SK-N-SH (cell line): ENCODE measurements at regions not wholly inside any gene's neighbourhood (a gene's known extent, or its start where the extent isn't known, plus 50 kb on each side); places are given as distances from the start of the nearest gene placed in this dataset.

Experiments
- CTCF ChIA-PET: fragments of 300-600, 350-600 bp; formaldehyde crosslinking; extraction: SDS; loops from one replicate; lab custom pipeline; 2021; lab: Yijun Ruan, JAX
- POLR2A ChIA-PET: fragments of 350-600 bp; sonication (Branson Sonifier 250); formaldehyde crosslinking; extraction: SDS; loops from one replicate; lab custom pipeline; 2020; ENCODE audit warnings: antibody characterized with exemption, inconsistent platforms; lab: Yijun Ruan, JAX
- DNase-seq: peaks from one replicate; pipeline ENCODE4 v3.0.0; 2012
- H2AFZ ChIP-seq: fragments of 200-600 bp; sonication (generic); 2 replicates; pipeline ENCODE4 v1.8.1; 2016; ENCODE audit warnings: antibody characterized with exemption, mild to moderate bottlenecking, low read depth
- H3F3A ChIP-seq: fragments of 200-600 bp; sonication (generic); replicated peaks from 2 replicates; pipeline ENCODE3; 2016; ENCODE audit warnings: antibody characterized with exemption, mild to moderate bottlenecking; ENCODE audit not compliant: insufficient read depth
- H3K27ac ChIP-seq, 2 experiments: fragments of 200-500 bp in 1 of 2; fragments of 200-600 bp in 1 of 2; sonication (Bioruptor generic) in 1 of 2; sonication (generic), shearing (Covaris generic) in 1 of 2; 2 replicates each; pipeline versions ENCODE4 v1.5.1 to v1.6.1; 2014 to 2016; ENCODE audit warnings: low read depth in 2 of 2, inconsistent platforms in 1 of 2, low read length in 1 of 2, mild to moderate bottlenecking in 1 of 2, mixed read lengths in 1 of 2
- H3K27me3 ChIP-seq: fragments of 200-600 bp; sonication (generic), shearing (Covaris generic); 2 replicates; pipeline ENCODE4 v1.6.1; 2016; ENCODE audit warnings: mixed run types; ENCODE audit not compliant: insufficient read depth
- H3K36me3 ChIP-seq, 2 experiments: fragments of 200-500 bp in 1 of 2; fragments of 200-600 bp in 1 of 2; sonication (Bioruptor generic) in 1 of 2; sonication (generic) in 1 of 2; replicated peaks in 1 of 2; 2 replicates each; pipeline versions ENCODE3 to v1.5.1; 2014 to 2016; ENCODE audit warnings: low read length in 1 of 2, mild to moderate bottlenecking in 1 of 2; ENCODE audit not compliant: insufficient read depth in 2 of 2, control insufficient read depth in 1 of 2
- H3K4me1 ChIP-seq, 2 experiments: fragments of 200-500 bp in 1 of 2; fragments of 200-600 bp in 1 of 2; sonication (Bioruptor generic) in 1 of 2; sonication (generic), shearing (Covaris generic) in 1 of 2; 2 replicates each; pipeline versions ENCODE4 v1.5.1 to v1.6.1; 2014 to 2016; ENCODE audit warnings: low read depth in 1 of 2, low read length in 1 of 2, mixed run types in 1 of 2; ENCODE audit not compliant: insufficient read depth in 2 of 2, control insufficient read depth in 1 of 2
- H3K4me2 ChIP-seq: fragments of 200-600 bp; sonication (generic), shearing (Covaris generic); 2 replicates; pipeline ENCODE4 v1.6.1; 2017; ENCODE audit warnings: mixed run types
- H3K4me3 ChIP-seq, 2 experiments: fragments of 200-500 bp in 1 of 2; fragments of 200-600 bp in 1 of 2; sonication (Bioruptor generic) in 1 of 2; sonication (generic), shearing (Covaris generic) in 1 of 2; 2 replicates each; pipeline versions ENCODE4 v1.5.1 to v1.8.1; 2014 to 2016; ENCODE audit warnings: low read depth in 2 of 2, inconsistent platforms in 1 of 2, low read length in 1 of 2, mild to moderate bottlenecking in 1 of 2, mixed read lengths in 1 of 2, moderate library complexity in 1 of 2
- H3K79me2 ChIP-seq: fragments of 200-600 bp; sonication (generic); 2 replicates; pipeline ENCODE4 v1.8.1; 2017; ENCODE audit warnings: mild to moderate bottlenecking; ENCODE audit not compliant: insufficient read depth
- H3K9ac ChIP-seq: fragments of 200-600 bp; sonication (generic); 2 replicates; pipeline ENCODE4 v1.6.1; 2017; ENCODE audit warnings: mixed run types
- H3K9me2 ChIP-seq: fragments of 200-600 bp; sonication (generic); 2 replicates; pipeline ENCODE4 v1.6.1; 2017; ENCODE audit warnings: mixed run types
- H3K9me3 ChIP-seq: fragments of 200-600 bp; sonication (generic); 2 replicates; pipeline ENCODE4 v1.6.1; 2017; ENCODE audit warnings: mixed run types, mild to moderate bottlenecking, moderate library complexity
- H4K20me1 ChIP-seq: fragments of 200-600 bp; sonication (generic); 2 replicates; pipeline ENCODE4 v1.6.1; 2017; ENCODE audit warnings: mild to moderate bottlenecking, mixed run types; ENCODE audit not compliant: insufficient read depth
- CHD2 ChIP-seq: fragments of 150-350 bp; IDR thresholded peaks from 2 replicates; pipeline ENCODE4 v1.6.1; 2018; ENCODE audit warnings: low read length; ENCODE audit not compliant: partially characterized antibody
- ELF1 ChIP-seq: IDR thresholded peaks from 2 replicates; pipeline ENCODE4 v1.4.0; 2012
- EP300 ChIP-seq, 2 experiments: IDR thresholded peaks; 2 replicates each; pipeline versions ENCODE4 v1.4.0 to v1.6.1; 2012; ENCODE audit warnings: borderline replicate concordance in 1 of 2, low read depth in 1 of 2, low read length in 1 of 2
- EZH2phosphoT487 ChIP-seq: fragments of 200-600 bp; sonication (generic); IDR thresholded peaks from 2 replicates; pipeline ENCODE4 v1.6.1; 2017; ENCODE audit warnings: low read depth, mixed run types, mild to moderate bottlenecking, antibody characterized with exemption, moderate library complexity, borderline replicate concordance
- FOXJ3 ChIP-seq: sonication (generic); formaldehyde crosslinking; IDR thresholded peaks from 2 replicates; pipeline ENCODE4 v1.5.1; 2020; ENCODE audit warnings: mild to moderate bottlenecking, missing genetic modification reagents
- FOXM1 ChIP-seq: IDR thresholded peaks from 2 replicates; pipeline ENCODE4 v1.4.0; 2012; ENCODE audit warnings: low read depth, mild to moderate bottlenecking
- GABPA ChIP-seq: IDR thresholded peaks from 2 replicates; pipeline ENCODE4 v1.4.0; 2012; ENCODE audit warnings: low read depth, mild to moderate bottlenecking
- GATA2 ChIP-seq: sonication (generic); formaldehyde crosslinking; IDR thresholded peaks from 2 replicates; pipeline ENCODE4 v1.5.0; 2020; ENCODE audit warnings: mild to moderate bottlenecking, missing genetic modification reagents
- NFIC ChIP-seq: IDR thresholded peaks from 2 replicates; pipeline ENCODE4 v1.4.0; 2012; ENCODE audit warnings: borderline replicate concordance
- NRF1 ChIP-seq: IDR thresholded peaks from 2 replicates; pipeline ENCODE4 v1.6.1; 2012; ENCODE audit warnings: low read depth, mild to moderate bottlenecking, low read length
- POLR2AphosphoS5 ChIP-seq: IDR thresholded peaks from 2 replicates; pipeline ENCODE4 v1.6.1; 2012; ENCODE audit warnings: low read depth, low read length
- RAD21 ChIP-seq: IDR thresholded peaks from 2 replicates; pipeline ENCODE4 v1.6.1; 2012; ENCODE audit warnings: mild to moderate bottlenecking, low read length
- RCOR1 ChIP-seq: fragments of 150-350 bp; IDR thresholded peaks from 2 replicates; pipeline ENCODE4 v1.6.1; 2017; ENCODE audit warnings: antibody characterized with exemption, low read length
- RFX5 ChIP-seq: IDR thresholded peaks from 2 replicates; pipeline ENCODE4 v1.6.1; 2012; ENCODE audit warnings: mild to moderate bottlenecking, improper control_type of control experiment, low read length
- RXRA ChIP-seq: IDR thresholded peaks from 2 replicates; pipeline ENCODE4 v1.4.0; 2012; ENCODE audit warnings: low read depth, mild to moderate bottlenecking, borderline replicate concordance
- SMC3 ChIP-seq: IDR thresholded peaks from 2 replicates; pipeline ENCODE4 v1.6.1; 2012; ENCODE audit warnings: low read depth, low read length, improper control_type of control experiment
- TCF12 ChIP-seq: IDR thresholded peaks from 2 replicates; pipeline ENCODE4 v1.4.0; 2012
- YY1 ChIP-seq: IDR thresholded peaks from 2 replicates; pipeline ENCODE4 v1.4.0; 2012; ENCODE audit warnings: low read depth, mild to moderate bottlenecking
- WGBS: methylation state at CpG from one replicate; pipeline ENCODE4 v1.1.6; 2017; ENCODE audit warnings: low lambda C conversion rate; 5-methylcytosine and 5-hydroxymethylcytosine counted together
- TF ChIP-seq, protein P1 (sequence below): IDR thresholded peaks from 2 replicates; pipeline ENCODE4; 2012
- TF ChIP-seq, protein P2 (sequence below): fragments of 150-350 bp; IDR thresholded peaks from 2 replicates; pipeline ENCODE4 v1.6.1; 2016; ENCODE audit warnings: mild to moderate bottlenecking, low read depth, low read length
- TF ChIP-seq, protein P3 (sequence below): fragments of 150-350 bp; IDR thresholded peaks from 2 replicates; pipeline ENCODE4 v1.6.1; 2017; ENCODE audit warnings: antibody characterized with exemption, low read length, low read depth, borderline replicate concordance
- TF ChIP-seq, protein P4 (sequence below): IDR thresholded peaks from 2 replicates; pipeline ENCODE4 v1.6.1; 2012; ENCODE audit warnings: mild to moderate bottlenecking, low read depth, low read length, moderate library complexity
- TF ChIP-seq, protein P5 (sequence below): IDR thresholded peaks from 2 replicates; pipeline ENCODE4 v1.4.0; 2012; ENCODE audit warnings: low read depth

DNA sequence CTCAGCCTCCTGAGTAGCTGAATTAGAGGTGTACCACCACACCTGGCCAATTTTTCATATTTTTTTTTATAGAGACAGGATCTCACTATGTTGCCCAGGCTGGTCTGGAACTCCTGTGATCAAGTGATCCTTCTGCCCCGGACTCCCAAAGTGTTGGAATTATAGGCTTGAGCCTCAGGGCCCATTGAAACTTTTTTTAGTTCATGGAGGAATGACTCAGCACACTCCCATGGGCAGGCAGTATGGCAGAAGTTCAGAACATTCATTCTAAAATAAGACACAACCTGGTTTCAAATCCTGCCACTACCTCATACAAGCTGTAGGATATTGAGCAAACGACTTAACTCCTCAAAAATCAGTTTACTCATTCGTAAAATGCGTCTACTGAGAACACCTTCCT lies 320.4 kb upstream of the SP8 start:
- Histone ChIP-seq H3K27ac (no peak overlapping the region), H3K79me2 (no peaks in the 10 kb centered on the region), H3K4me1 (no peaks in the 10 kb centered on the region), H3K9ac (no peak overlapping the region), H3K9me3 (no peaks in the 10 kb centered on the region), H3K9me2 (no peaks in the 10 kb centered on the region), H4K20me1 (no peaks in the 10 kb centered on the region), H3K4me3 (no peak overlapping the region), H3K36me3 (no peaks in the 10 kb centered on the region), H3F3A (no peaks in the 10 kb centered on the region), H3K4me2 (no peak overlapping the region), H3K27me3 (no peaks in the 10 kb centered on the region), H2AFZ (no peak overlapping the region)
- TF ChIP-seq GABPA = no peak
- no peak for TF ChIP-seq ELF1
- TF ChIP-seq RFX5 = no peak
- TF ChIP-seq, protein P1, sequence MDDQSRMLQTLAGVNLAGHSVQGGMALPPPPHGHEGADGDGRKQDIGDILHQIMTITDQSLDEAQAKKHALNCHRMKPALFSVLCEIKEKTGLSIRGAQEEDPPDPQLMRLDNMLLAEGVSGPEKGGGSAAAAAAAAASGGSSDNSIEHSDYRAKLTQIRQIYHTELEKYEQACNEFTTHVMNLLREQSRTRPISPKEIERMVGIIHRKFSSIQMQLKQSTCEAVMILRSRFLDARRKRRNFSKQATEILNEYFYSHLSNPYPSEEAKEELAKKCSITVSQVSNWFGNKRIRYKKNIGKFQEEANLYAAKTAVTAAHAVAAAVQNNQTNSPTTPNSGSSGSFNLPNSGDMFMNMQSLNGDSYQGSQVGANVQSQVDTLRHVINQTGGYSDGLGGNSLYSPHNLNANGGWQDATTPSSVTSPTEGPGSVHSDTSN = no peak
- no peak for TF ChIP-seq RAD21
- no peak for TF ChIP-seq POLR2AphosphoS5
- TF ChIP-seq YY1 = no peak
- TF ChIP-seq EP300 (IDR thresholded peaks at IDR 0.05; ENCODE audit: borderline replicate concordance in 1 of 2, low read depth in 1 of 2, low read length in 1 of 2) = no peak
- no peak for TF ChIP-seq NRF1
- no peak for TF ChIP-seq NFIC
- no peak for TF ChIP-seq EZH2phosphoT487
- no peak for TF ChIP-seq FOXJ3 (CRISPR knock-in tag)
- ChIA-PET POLR2A (no interaction called here), CTCF (no interaction called here)
- no peak for DNase-seq
- WGBS = 3% methylated on average over 4 of the region's 4 CpGs

DNA sequence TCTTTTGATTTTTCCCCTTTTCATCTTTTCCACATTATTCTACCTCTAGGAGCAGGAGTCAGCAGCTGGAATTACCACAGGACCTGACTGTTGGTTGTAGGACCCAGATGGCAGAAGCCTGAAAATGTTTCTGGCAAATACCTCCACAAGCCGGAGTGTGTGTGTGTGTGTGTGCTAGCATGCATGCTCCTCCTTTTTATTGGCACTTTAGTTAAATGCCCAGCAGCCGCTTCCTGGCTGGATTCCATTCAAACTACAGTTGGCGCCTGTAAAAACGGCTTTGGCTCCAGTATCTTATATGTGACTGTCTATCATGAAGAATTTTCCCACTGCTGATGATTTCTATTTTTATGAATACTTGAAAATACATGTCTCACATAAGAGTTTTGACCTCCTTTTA lies 319.7 kb upstream of the SP4 start:
- Histone ChIP-seq H2AFZ (no peak overlapping the region), H3K27ac (no peak overlapping the region), H3K4me3 (no peak overlapping the region), H3K9me3 (no peaks in the 10 kb centered on the region), H4K20me1 (no peaks in the 10 kb centered on the region), H3K4me2 (no peak overlapping the region), H3K27me3 (no peaks in the 10 kb centered on the region), H3K36me3 (no peaks in the 10 kb centered on the region), H3K79me2 (no peaks in the 10 kb centered on the region), H3K9me2 (no peaks in the 10 kb centered on the region), H3K9ac (no peak overlapping the region), H3K4me1 (no peaks in the 10 kb centered on the region), H3F3A (no peaks in the 10 kb centered on the region)
- DNase-seq = no peak
- CTCF ChIA-PET = interaction anchor here (1.0 kb wide), 1 partner anchor 10 kb away, joined by 3 read pairs; no protein-coding TSS in a partner anchor
- POLR2A ChIA-PET = no interaction called here
- WGBS = 6% methylated on average over 4 of the region's 4 CpGs
- TF ChIP-seq SMC3 (no peak), NFIC (no peak), RCOR1 (no peak), RAD21 (no peak), FOXM1 (no peak), RXRA (no peak), ELF1 (no peak), TCF12 (no peak), RFX5 (no peak), CHD2 (no peak), GATA2 (CRISPR knock-in tag) (no peak)
- TF ChIP-seq, protein P2, sequence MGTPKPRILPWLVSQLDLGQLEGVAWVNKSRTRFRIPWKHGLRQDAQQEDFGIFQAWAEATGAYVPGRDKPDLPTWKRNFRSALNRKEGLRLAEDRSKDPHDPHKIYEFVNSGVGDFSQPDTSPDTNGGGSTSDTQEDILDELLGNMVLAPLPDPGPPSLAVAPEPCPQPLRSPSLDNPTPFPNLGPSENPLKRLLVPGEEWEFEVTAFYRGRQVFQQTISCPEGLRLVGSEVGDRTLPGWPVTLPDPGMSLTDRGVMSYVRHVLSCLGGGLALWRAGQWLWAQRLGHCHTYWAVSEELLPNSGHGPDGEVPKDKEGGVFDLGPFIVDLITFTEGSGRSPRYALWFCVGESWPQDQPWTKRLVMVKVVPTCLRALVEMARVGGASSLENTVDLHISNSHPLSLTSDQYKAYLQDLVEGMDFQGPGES = no peak
- TF ChIP-seq, protein P3, sequence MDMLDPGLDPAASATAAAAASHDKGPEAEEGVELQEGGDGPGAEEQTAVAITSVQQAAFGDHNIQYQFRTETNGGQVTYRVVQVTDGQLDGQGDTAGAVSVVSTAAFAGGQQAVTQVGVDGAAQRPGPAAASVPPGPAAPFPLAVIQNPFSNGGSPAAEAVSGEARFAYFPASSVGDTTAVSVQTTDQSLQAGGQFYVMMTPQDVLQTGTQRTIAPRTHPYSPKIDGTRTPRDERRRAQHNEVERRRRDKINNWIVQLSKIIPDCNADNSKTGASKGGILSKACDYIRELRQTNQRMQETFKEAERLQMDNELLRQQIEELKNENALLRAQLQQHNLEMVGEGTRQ = no peak
- TF ChIP-seq, protein P4, sequence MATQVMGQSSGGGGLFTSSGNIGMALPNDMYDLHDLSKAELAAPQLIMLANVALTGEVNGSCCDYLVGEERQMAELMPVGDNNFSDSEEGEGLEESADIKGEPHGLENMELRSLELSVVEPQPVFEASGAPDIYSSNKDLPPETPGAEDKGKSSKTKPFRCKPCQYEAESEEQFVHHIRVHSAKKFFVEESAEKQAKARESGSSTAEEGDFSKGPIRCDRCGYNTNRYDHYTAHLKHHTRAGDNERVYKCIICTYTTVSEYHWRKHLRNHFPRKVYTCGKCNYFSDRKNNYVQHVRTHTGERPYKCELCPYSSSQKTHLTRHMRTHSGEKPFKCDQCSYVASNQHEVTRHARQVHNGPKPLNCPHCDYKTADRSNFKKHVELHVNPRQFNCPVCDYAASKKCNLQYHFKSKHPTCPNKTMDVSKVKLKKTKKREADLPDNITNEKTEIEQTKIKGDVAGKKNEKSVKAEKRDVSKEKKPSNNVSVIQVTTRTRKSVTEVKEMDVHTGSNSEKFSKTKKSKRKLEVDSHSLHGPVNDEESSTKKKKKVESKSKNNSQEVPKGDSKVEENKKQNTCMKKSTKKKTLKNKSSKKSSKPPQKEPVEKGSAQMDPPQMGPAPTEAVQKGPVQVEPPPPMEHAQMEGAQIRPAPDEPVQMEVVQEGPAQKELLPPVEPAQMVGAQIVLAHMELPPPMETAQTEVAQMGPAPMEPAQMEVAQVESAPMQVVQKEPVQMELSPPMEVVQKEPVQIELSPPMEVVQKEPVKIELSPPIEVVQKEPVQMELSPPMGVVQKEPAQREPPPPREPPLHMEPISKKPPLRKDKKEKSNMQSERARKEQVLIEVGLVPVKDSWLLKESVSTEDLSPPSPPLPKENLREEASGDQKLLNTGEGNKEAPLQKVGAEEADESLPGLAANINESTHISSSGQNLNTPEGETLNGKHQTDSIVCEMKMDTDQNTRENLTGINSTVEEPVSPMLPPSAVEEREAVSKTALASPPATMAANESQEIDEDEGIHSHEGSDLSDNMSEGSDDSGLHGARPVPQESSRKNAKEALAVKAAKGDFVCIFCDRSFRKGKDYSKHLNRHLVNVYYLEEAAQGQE = no peak
- TF ChIP-seq, protein P5, sequence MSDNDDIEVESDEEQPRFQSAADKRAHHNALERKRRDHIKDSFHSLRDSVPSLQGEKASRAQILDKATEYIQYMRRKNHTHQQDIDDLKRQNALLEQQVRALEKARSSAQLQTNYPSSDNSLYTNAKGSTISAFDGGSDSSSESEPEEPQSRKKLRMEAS = no peak
